ENCODE measurements at regions not wholly inside any gene's neighbourhood (a gene's known extent, or its start where the extent isn't known, plus 50 kb on each side); places are given as distances from the start of the nearest gene placed in this dataset.

GRCh38 chr2:198712485-198712884 lies 745.3 kb downstream of the SATB2 start:
- Histone ChIP-seq H3K36me3 (no peaks in the 10 kb centered on the region), H3K27me3 (no peaks in the 10 kb centered on the region), H3K9me3 (ENCODE audit: low read depth) (no peaks in the 10 kb centered on the region), H3K27ac (no peak overlapping the region), H3K4me3 (no peak overlapping the region), H3K4me1 (ENCODE audit: low read depth) (no peaks in the 10 kb centered on the region)
- no peak for TF ChIP-seq CTCF (IDR thresholded peaks at IDR 0.05; ENCODE audit: low read depth, low read length)
- DNase-seq (ENCODE audit: low read depth in 1 of 2, low spot score in 1 of 2), result no peak

GRCh38 chr2:198711484-198711883 lies 746.3 kb downstream of the SATB2 start:
- Histone ChIP-seq H3K4me3 (no peak overlapping the region), H3K9me3 (ENCODE audit: low read depth) (no peaks in the 10 kb centered on the region), H3K4me1 (ENCODE audit: low read depth) (no peaks in the 10 kb centered on the region), H3K27me3 (no peaks in the 10 kb centered on the region), H3K27ac (no peak overlapping the region), H3K36me3 (no peaks in the 10 kb centered on the region)
- no peak for DNase-seq (ENCODE audit: low read depth in 1 of 2, low spot score in 1 of 2)
- TF ChIP-seq CTCF (IDR thresholded peaks at IDR 0.05; ENCODE audit: low read depth, low read length), result no peak

- no peaks in the 10 kb centered on the region for H3K36me3 ChIP-seq
- no peaks in the 10 kb centered on the region for H3K9me3 ChIP-seq (ENCODE audit: low read depth)
- TF ChIP-seq CTCF (IDR thresholded peaks at IDR 0.05; ENCODE audit: low read depth, low read length), result no peak
- no peaks in the 10 kb centered on the region for H3K27me3 ChIP-seq
- no peak overlapping the region for H3K27ac ChIP-seq
- DNase-seq (ENCODE audit: low read depth in 1 of 2, low spot score in 1 of 2), result no peak
- no peak overlapping the region for H3K4me3 ChIP-seq
- no peaks in the 10 kb centered on the region for H3K4me1 ChIP-seq (ENCODE audit: low read depth)
These were observed 747.2 kb downstream of the SATB2 start for GRCh38 chr2:198710562-198710961.

DNA sequence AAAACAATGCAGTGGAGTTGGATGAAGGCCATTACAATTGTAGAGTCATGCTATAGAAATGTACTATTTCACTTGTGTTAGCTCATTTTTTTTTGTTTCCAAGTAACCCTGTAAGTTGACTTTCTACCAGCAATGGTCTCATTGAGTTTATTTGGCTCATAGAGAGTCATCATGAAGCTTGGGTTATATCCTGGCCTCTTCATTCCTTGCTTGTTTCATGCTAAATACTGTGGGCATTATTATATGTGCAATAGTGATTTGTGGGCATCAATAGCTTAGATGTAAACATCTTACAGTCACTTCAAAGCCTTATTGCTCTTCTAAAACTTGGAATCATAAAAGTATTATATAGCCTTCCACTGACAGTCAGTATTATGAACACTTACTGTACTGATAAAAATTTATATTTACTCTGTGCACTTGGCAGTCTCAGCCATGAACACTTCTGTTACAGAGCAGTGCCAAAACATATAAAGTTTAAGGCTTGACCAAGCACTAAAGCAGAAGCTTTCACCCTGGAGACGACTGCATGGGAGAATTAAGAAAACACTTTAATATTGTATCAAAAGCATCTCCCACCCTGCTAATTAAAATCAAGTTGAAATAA lies 751.2 kb downstream of the SATB2 start:
- Histone ChIP-seq H3K36me3 (no peaks in the 10 kb centered on the region), H3K27ac (no peak overlapping the region), H3K27me3 (peaks cover 3% of the 10 kb centered on the region), H3K4me3 (no peak overlapping the region), H3K4me1 (ENCODE audit: low read depth) (no peaks in the 10 kb centered on the region), H3K9me3 (ENCODE audit: low read depth) (no peaks in the 10 kb centered on the region)
- no peak for DNase-seq (ENCODE audit: low read depth in 1 of 2, low spot score in 1 of 2)
- no peak for TF ChIP-seq CTCF (IDR thresholded peaks at IDR 0.05; ENCODE audit: low read depth, low read length)

DNA sequence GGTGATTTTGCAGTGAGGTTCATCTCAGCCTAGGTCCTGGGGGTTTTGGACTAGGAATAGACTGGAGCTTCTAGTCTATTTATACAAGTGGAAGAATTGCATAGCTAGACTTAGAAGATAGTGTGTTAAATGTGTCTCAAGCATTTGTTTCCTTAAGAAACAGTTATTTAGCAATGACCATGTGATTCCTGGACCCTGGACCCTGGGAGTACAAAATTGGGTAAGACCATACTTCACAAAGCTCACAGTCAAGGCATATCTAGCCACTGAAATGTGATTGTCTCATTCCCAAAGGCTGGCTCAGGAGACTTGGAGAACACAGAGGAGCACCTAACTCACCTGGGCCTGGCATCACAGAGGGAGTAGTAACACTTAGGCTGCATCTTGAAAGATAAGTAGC lies 754.5 kb downstream of the SATB2 start:
- H3K4me1 ChIP-seq (ENCODE audit: low read depth), result no peaks in the 10 kb centered on the region
- no peak overlapping the region for H3K27ac ChIP-seq
- no peak for DNase-seq (ENCODE audit: low read depth in 1 of 2, low spot score in 1 of 2)
- H3K4me3 ChIP-seq, result no peak overlapping the region
- no peaks in the 10 kb centered on the region for H3K36me3 ChIP-seq
- H3K27me3 ChIP-seq, result peaks cover 3% of the 10 kb centered on the region
- no peaks in the 10 kb centered on the region for H3K9me3 ChIP-seq (ENCODE audit: low read depth)
- TF ChIP-seq CTCF (IDR thresholded peaks at IDR 0.05; ENCODE audit: low read depth, low read length), result no peak

GRCh38 chr2:198702796-198703195 lies 754.9 kb downstream of the SATB2 start:
- no peak overlapping the region for H3K4me3 ChIP-seq
- no peaks in the 10 kb centered on the region for H3K36me3 ChIP-seq
- no peaks in the 10 kb centered on the region for H3K4me1 ChIP-seq (ENCODE audit: low read depth)
- no peaks in the 10 kb centered on the region for H3K9me3 ChIP-seq (ENCODE audit: low read depth)
- no peak overlapping the region for H3K27ac ChIP-seq
- H3K27me3 ChIP-seq, result peaks cover 3% of the 10 kb centered on the region
- no peak for TF ChIP-seq CTCF (IDR thresholded peaks at IDR 0.05; ENCODE audit: low read depth, low read length)
- no peak for DNase-seq (ENCODE audit: low read depth in 1 of 2, low spot score in 1 of 2)

Measured in cardiac muscle cell (in vitro differentiated cells and primary cell).